IMR-90 (cell line): ENCODE measurements at regions not wholly inside any gene's neighbourhood (a gene's known extent, or its start where the extent isn't known, plus 50 kb on each side); places are given as distances from the start of the nearest gene placed in this dataset.

Experiments used
- ATAC-seq: fragments of 200-7000 bp; cut with Tn5 transposase; 2 replicates; pipeline ENCODE4 v1.9.1; 2020; ENCODE audit warnings: low read depth, mild to moderate bottlenecking, moderate library complexity
- BruUV-seq: library from RNA; stranded (reverse); fragments of 400-500 nt; replicated peaks from 2 replicates; lab custom pipeline; 2021; lab: Mats Ljungman, UMichigan
- CTCF ChIA-PET: fragments of 300-600 bp; formaldehyde crosslinking; extraction: SDS; loops from one replicate; lab custom pipeline; 2021; ENCODE audit warnings: antibody characterized with exemption; lab: Yijun Ruan, JAX
- POLR2A ChIA-PET: fragments of 300-600 bp; sonication (Branson Sonifier 250); formaldehyde crosslinking; loops from one replicate; lab custom pipeline; 2022; ENCODE audit warnings: antibody characterized with exemption; ENCODE audit not compliant: unreplicated experiment; lab: Charles Lee
- DNase-seq: peaks from one replicate; pipeline ENCODE4 v3.0.0; 2013
- H2AFZ ChIP-seq: replicated peaks from 2 replicates; pipeline ENCODE3; 2013; ENCODE audit warnings: low read length, mild to moderate bottlenecking; ENCODE audit not compliant: poor library complexity
- H2AK5ac ChIP-seq: 2 replicates; pipeline ENCODE4 v1.6.1; 2013; ENCODE audit warnings: low read depth, low read length, inconsistent platforms
- H2AK9ac ChIP-seq: replicated peaks from 2 replicates; pipeline ENCODE3; 2013; ENCODE audit warnings: mild to moderate bottlenecking, low read depth, low read length, moderate library complexity; ENCODE audit not compliant: poor library complexity
- H2BK120ac ChIP-seq: 2 replicates; pipeline ENCODE4 v1.6.1; 2013; ENCODE audit warnings: low read depth, low read length, inconsistent platforms
- H2BK15ac ChIP-seq: 3 replicates; pipeline ENCODE4 v1.6.1; 2013; ENCODE audit warnings: low read depth, low read length, inconsistent platforms
- H2BK20ac ChIP-seq: 2 replicates; pipeline ENCODE4 v1.6.1; 2013; ENCODE audit warnings: low read depth, mild to moderate bottlenecking, inconsistent platforms, low read length, moderate library complexity
- H2BK5ac ChIP-seq: 2 replicates; pipeline ENCODE4 v1.6.1; 2013; ENCODE audit warnings: mild to moderate bottlenecking, low read depth, low read length, inconsistent platforms; ENCODE audit not compliant: poor library complexity, severe bottlenecking
- H3K14ac ChIP-seq: replicated peaks from 2 replicates; pipeline ENCODE4 v1.6.1; 2013; ENCODE audit warnings: low read depth, low read length, inconsistent platforms
- H3K18ac ChIP-seq: 2 replicates; pipeline ENCODE4 v1.6.1; 2013; ENCODE audit warnings: low read depth, low read length, control low read depth
- H3K23ac ChIP-seq: 2 replicates; pipeline ENCODE4 v1.6.1; 2013; ENCODE audit warnings: low read depth, low read length, inconsistent platforms
- H3K27ac ChIP-seq: 2 replicates; pipeline ENCODE4 v1.5.1; 2013; ENCODE audit warnings: mild to moderate bottlenecking, control low read depth, low read length; ENCODE audit not compliant: insufficient read depth
- H3K27me3 ChIP-seq: 2 replicates; pipeline ENCODE4 v1.6.1; 2013; ENCODE audit warnings: low read length; ENCODE audit not compliant: control insufficient read depth, insufficient read depth
- H3K36me3 ChIP-seq: 2 replicates; pipeline ENCODE4 v1.6.1; 2013; ENCODE audit warnings: low read length, mixed read lengths; ENCODE audit not compliant: control insufficient read depth, insufficient read depth
- H3K4ac ChIP-seq: 2 replicates; pipeline ENCODE4 v1.6.1; 2013; ENCODE audit warnings: low read depth, low read length, inconsistent platforms
- H3K4me1 ChIP-seq: 2 replicates; pipeline ENCODE4 v1.6.1; 2013; ENCODE audit warnings: low read length, mixed read lengths; ENCODE audit not compliant: control insufficient read depth, insufficient read depth
- H3K4me2 ChIP-seq: 2 replicates; pipeline ENCODE4 v1.6.1; 2013; ENCODE audit warnings: low read depth, mild to moderate bottlenecking, control low read depth, low read length, moderate library complexity
- H3K4me3 ChIP-seq: 2 replicates; pipeline ENCODE4 v1.5.1; 2013; ENCODE audit warnings: low read depth, mild to moderate bottlenecking, control low read depth, low read length, moderate library complexity; ENCODE audit not compliant: insufficient read depth
- H3K56ac ChIP-seq: 2 replicates; pipeline ENCODE4 v1.6.1; 2013; ENCODE audit warnings: low read length, inconsistent platforms; ENCODE audit not compliant: insufficient read depth; ENCODE audit errors: extremely low read depth
- H3K79me1 ChIP-seq, 2 experiments: 2 replicates each; pipeline ENCODE4 v1.6.1; 2013; ENCODE audit warnings: low read length in 2 of 2, inconsistent platforms in 1 of 2, low read depth in 1 of 2
- H3K9ac ChIP-seq: 2 replicates; pipeline ENCODE4 v1.6.1; 2013; ENCODE audit warnings: low read depth, low read length, control low read depth
- H3K9me1 ChIP-seq: 2 replicates; pipeline ENCODE4 v1.6.1; 2013; ENCODE audit warnings: low read length, inconsistent platforms; ENCODE audit not compliant: insufficient read depth
- H3K9me3 ChIP-seq: 2 replicates; pipeline ENCODE4 v1.6.1; 2013; ENCODE audit warnings: low read length; ENCODE audit not compliant: control insufficient read depth, insufficient read depth
- H4K20me1 ChIP-seq: 2 replicates; pipeline ENCODE4 v1.6.1; 2013; ENCODE audit warnings: low read length, inconsistent platforms; ENCODE audit not compliant: insufficient read depth
- H4K5ac ChIP-seq: 2 replicates; pipeline ENCODE4 v1.6.1; 2013; ENCODE audit warnings: mild to moderate bottlenecking, low read depth, low read length, control low read depth
- H4K8ac ChIP-seq, 2 experiments: 2 replicates each; pipeline ENCODE4 v1.6.1; 2013; ENCODE audit warnings: low read depth in 2 of 2, low read length in 2 of 2, control low read depth in 1 of 2, inconsistent platforms in 1 of 2
- H4K91ac ChIP-seq: 2 replicates; pipeline ENCODE4 v1.6.1; 2013; ENCODE audit warnings: low read depth, low read length, inconsistent platforms; ENCODE audit not compliant: insufficient read depth
- BHLHE40 ChIP-seq: fragments of 150-350 bp; IDR thresholded peaks from 2 replicates; pipeline ENCODE4 v1.6.1; 2016; ENCODE audit warnings: mild to moderate bottlenecking, low read depth, low read length
- CEBPB ChIP-seq: IDR thresholded peaks from 2 replicates; pipeline ENCODE4 v1.6.1; 2012; ENCODE audit warnings: low read depth, low read length, improper control_type of control experiment
- CTCF ChIP-seq: conservative IDR thresholded peaks from 2 replicates; pipeline ENCODE4 v1.5.1; 2012; ENCODE audit warnings: mild to moderate bottlenecking, low read depth, low read length, improper control_type of control experiment
- FOS ChIP-seq: fragments of 150-350 bp; IDR thresholded peaks from 2 replicates; pipeline ENCODE4 v1.6.1; 2016; ENCODE audit warnings: low read depth, low read length
- RCOR1 ChIP-seq: IDR thresholded peaks from 2 replicates; pipeline ENCODE4 v1.6.1; 2012; ENCODE audit warnings: mild to moderate bottlenecking, low read length, improper control_type of control experiment; ENCODE audit not compliant: insufficient replicate concordance
- WGBS, 2 experiments: methylation state at CpG; one replicate each; pipeline versions ENCODE4 v1.1.5 to v1.1.7; 2013; ENCODE audit warnings: missing lambda C conversion rate in 2 of 2; ENCODE audit not compliant: insufficient read length in 1 of 2; ENCODE audit errors: extremely low coverage in 2 of 2; 5-methylcytosine and 5-hydroxymethylcytosine counted together
- dilution Hi-C: fragments of 300-500 bp; cut with HindIII; formaldehyde crosslinking; loops from one replicate; pipeline ENCODE4 v1.14.3; 2018; ENCODE audit warnings: low sequenced_read_pairs; ENCODE audit not compliant: unreplicated experiment
- in situ Hi-C: fragments of 300-500 bp; cut with MboI; formaldehyde crosslinking; loops from 3 replicates; pipeline ENCODE4 v1.14.3; 2019; ENCODE audit warnings: low sequenced_read_pairs, inconsistent platforms, mixed read lengths
- intact Hi-C: fragments of 100-400 bp; cut with micrococcal nuclease; formaldehyde crosslinking; loops from 2 replicates; pipeline ENCODE4 v1.10.0; 2022

- Histone ChIP-seq H2BK15ac (no peak overlapping the region), H3K56ac (no peak overlapping the region), H3K27me3 (no peaks in the 10 kb centered on the region), H3K79me1 (no peaks in the 10 kb centered on the region), H2BK5ac (no peak overlapping the region), H2AFZ (no peak overlapping the region), H4K91ac (no peak overlapping the region), H2BK120ac (no peak overlapping the region), H3K36me3 (no peaks in the 10 kb centered on the region), H4K20me1 (no peaks in the 10 kb centered on the region), H3K23ac (no peak overlapping the region), H4K5ac (no peak overlapping the region), H3K14ac (no peak overlapping the region), H3K4me3 (no peak overlapping the region), H3K4ac (no peak overlapping the region), H4K8ac (no peak overlapping the region), H3K9me1 (no peaks in the 10 kb centered on the region), H3K4me2 (no peak overlapping the region), H3K9me3 (no peaks in the 10 kb centered on the region; the same call in 1 of the 2 replicates), H3K27ac (no peak overlapping the region), H3K18ac (no peak overlapping the region), H3K9ac (no peak overlapping the region), H2BK20ac (no peak overlapping the region), H3K4me1 (no peaks in the 10 kb centered on the region), H2AK5ac (no peak overlapping the region), H2AK9ac (no peak overlapping the region)
- ATAC-seq (no peak), DNase-seq (no peak)
- ChIA-PET CTCF (no interaction called here), POLR2A (no interaction called here)
- in situ Hi-C loops, result no loop called here
- intact Hi-C loops, result no loop called here
- TF ChIP-seq RCOR1 (no peak), CTCF (no peak), CEBPB (no peak), BHLHE40 (no peak), FOS (no peak)
- no CpG with 5 or more reads among the region's 3 CpGs for WGBS, 2 experiments
- no TSS peak for BruUV-seq
- dilution Hi-C loops, result no loop called here
Observed at GRCh38 chr2:118523761-118524160, 323.7 kb downstream of the EN1 start.
